ENCODE measurements at regions not wholly inside any gene's neighbourhood (a gene's known extent, or its start where the extent isn't known, plus 50 kb on each side); places are given as distances from the start of the nearest gene placed in this dataset.

DNA sequence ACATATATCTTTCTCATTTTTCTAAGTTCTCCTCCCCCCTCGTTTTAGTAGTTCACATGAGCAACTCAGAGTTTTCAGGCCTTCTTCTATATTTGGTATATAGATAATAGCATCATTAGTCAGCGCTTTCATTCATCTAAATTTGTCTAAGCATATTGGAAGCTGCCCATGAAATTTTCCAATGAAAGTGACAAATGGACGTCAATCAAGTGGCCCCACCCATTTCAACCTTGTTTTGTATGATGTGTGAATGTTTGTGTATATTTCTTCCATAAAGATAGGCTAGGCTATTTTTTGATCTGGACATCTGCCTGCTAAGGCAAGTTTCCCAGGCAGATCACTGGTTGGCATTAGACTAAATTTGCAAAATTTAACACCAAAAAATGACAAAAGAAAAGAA, 104.0 kb upstream of the SSBP2 start:
- Mint-ChIP-seq H3K4me1 (peaks cover 70% of the 10 kb centered on the region), H3K27ac (no peak overlapping the region), H3K36me3 (no peaks in the 10 kb centered on the region), H3K4me3 (no peak overlapping the region), H3K9me3 (no peaks in the 10 kb centered on the region), H3K27me3 (ENCODE audit: low read depth) (no peaks in the 10 kb centered on the region)
- TF ChIP-seq, protein P1, sequence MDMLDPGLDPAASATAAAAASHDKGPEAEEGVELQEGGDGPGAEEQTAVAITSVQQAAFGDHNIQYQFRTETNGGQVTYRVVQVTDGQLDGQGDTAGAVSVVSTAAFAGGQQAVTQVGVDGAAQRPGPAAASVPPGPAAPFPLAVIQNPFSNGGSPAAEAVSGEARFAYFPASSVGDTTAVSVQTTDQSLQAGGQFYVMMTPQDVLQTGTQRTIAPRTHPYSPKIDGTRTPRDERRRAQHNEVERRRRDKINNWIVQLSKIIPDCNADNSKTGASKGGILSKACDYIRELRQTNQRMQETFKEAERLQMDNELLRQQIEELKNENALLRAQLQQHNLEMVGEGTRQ (CRISPR knock-in tag; IDR thresholded peaks at IDR 0.05) = no peak
- TF ChIP-seq TCF7 (CRISPR knock-in tag; IDR thresholded peaks at IDR 0.05; ENCODE audit: low read depth) (no peak), FOXK1 (CRISPR knock-in tag; IDR thresholded peaks at IDR 0.05) (no peak), MXD4 (CRISPR knock-in tag; IDR thresholded peaks at IDR 0.05; ENCODE audit: borderline replicate concordance) (no peak)
- TF ChIP-seq, protein P2, sequence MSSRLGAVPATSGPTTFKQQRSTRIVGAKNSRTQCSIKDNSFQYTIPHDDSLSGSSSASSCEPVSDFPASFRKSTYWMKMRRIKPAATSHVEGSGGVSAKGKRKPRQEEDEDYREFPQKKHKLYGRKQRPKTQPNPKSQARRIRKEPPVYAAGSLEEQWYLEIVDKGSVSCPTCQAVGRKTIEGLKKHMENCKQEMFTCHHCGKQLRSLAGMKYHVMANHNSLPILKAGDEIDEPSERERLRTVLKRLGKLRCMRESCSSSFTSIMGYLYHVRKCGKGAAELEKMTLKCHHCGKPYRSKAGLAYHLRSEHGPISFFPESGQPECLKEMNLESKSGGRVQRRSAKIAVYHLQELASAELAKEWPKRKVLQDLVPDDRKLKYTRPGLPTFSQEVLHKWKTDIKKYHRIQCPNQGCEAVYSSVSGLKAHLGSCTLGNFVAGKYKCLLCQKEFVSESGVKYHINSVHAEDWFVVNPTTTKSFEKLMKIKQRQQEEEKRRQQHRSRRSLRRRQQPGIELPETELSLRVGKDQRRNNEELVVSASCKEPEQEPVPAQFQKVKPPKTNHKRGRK (CRISPR knock-in tag; IDR thresholded peaks at IDR 0.05; ENCODE audit: borderline replicate concordance) = no peak
- TF ChIP-seq, protein P3, sequence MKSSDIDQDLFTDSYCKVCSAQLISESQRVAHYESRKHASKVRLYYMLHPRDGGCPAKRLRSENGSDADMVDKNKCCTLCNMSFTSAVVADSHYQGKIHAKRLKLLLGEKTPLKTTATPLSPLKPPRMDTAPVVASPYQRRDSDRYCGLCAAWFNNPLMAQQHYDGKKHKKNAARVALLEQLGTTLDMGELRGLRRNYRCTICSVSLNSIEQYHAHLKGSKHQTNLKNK (CRISPR knock-in tag; IDR thresholded peaks at IDR 0.05) = no peak
- POLR2A ChIA-PET = no interaction called here
- CTCF ChIA-PET = no interaction called here
- DNase-seq (ENCODE audit: low spot score) = no peak
- ATAC-seq = no peak

DNA sequence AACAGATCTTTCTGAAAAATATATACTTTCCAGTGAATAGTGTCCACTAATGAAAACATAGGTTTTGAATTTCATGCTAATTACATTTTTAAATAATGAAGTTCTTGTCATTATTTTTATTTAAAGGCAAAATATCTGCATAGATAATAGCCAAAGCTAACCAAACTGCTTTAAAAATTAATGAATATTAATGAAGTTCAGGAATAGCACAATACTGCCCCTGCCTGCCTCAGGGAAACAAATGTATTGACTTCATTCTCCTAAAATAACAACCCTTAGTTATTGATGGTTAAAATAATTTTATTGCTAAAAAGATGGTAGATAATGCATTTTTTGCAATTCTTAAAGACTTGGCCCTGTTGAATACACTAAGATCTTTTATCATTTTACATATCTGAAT, 103.6 kb upstream of the SSBP2 start:
- H3K27me3 Mint-ChIP-seq (ENCODE audit: low read depth) = no peaks in the 10 kb centered on the region
- POLR2A ChIA-PET = no interaction called here
- DNase-seq (ENCODE audit: low spot score) (no peak), ATAC-seq (no peak)
- CTCF ChIA-PET = no interaction called here
- H3K27ac Mint-ChIP-seq = no peak overlapping the region
- H3K36me3 Mint-ChIP-seq = no peaks in the 10 kb centered on the region
- H3K9me3 Mint-ChIP-seq = no peaks in the 10 kb centered on the region
- no peak overlapping the region for H3K4me3 Mint-ChIP-seq
- H3K4me1 Mint-ChIP-seq = peaks cover 74% of the 10 kb centered on the region
- TF ChIP-seq, protein P4, sequence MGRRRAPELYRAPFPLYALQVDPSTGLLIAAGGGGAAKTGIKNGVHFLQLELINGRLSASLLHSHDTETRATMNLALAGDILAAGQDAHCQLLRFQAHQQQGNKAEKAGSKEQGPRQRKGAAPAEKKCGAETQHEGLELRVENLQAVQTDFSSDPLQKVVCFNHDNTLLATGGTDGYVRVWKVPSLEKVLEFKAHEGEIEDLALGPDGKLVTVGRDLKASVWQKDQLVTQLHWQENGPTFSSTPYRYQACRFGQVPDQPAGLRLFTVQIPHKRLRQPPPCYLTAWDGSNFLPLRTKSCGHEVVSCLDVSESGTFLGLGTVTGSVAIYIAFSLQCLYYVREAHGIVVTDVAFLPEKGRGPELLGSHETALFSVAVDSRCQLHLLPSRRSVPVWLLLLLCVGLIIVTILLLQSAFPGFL (CRISPR knock-in tag; IDR thresholded peaks at IDR 0.05; ENCODE audit: borderline replicate concordance) = no peak
- TF ChIP-seq, protein P5, sequence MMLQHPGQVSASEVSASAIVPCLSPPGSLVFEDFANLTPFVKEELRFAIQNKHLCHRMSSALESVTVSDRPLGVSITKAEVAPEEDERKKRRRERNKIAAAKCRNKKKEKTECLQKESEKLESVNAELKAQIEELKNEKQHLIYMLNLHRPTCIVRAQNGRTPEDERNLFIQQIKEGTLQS (CRISPR knock-in tag; conservative IDR thresholded peaks at IDR 0.05) = no peak
- TF ChIP-seq GABPB1 (CRISPR knock-in tag; IDR thresholded peaks at IDR 0.05) (no peak), RORB (CRISPR knock-in tag; IDR thresholded peaks at IDR 0.05) (no peak), TCF7 (CRISPR knock-in tag; IDR thresholded peaks at IDR 0.05; ENCODE audit: low read depth) (no peak), FOXJ3 (CRISPR knock-in tag; IDR thresholded peaks at IDR 0.05; ENCODE audit: borderline replicate concordance) (no peak), ZNF396 (CRISPR knock-in tag; IDR thresholded peaks at IDR 0.05; ENCODE audit: borderline replicate concordance) (no peak), CBFB (CRISPR knock-in tag; IDR thresholded peaks at IDR 0.05; ENCODE audit: low read depth) (no peak), ZNF423 (CRISPR knock-in tag; IDR thresholded peaks at IDR 0.05) (no peak)
- TF ChIP-seq, protein P6, sequence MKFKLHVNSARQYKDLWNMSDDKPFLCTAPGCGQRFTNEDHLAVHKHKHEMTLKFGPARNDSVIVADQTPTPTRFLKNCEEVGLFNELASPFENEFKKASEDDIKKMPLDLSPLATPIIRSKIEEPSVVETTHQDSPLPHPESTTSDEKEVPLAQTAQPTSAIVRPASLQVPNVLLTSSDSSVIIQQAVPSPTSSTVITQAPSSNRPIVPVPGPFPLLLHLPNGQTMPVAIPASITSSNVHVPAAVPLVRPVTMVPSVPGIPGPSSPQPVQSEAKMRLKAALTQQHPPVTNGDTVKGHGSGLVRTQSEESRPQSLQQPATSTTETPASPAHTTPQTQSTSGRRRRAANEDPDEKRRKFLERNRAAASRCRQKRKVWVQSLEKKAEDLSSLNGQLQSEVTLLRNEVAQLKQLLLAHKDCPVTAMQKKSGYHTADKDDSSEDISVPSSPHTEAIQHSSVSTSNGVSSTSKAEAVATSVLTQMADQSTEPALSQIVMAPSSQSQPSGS (CRISPR knock-in tag; IDR thresholded peaks at IDR 0.05; ENCODE audit: borderline replicate concordance, low read depth) = no peak
- TF ChIP-seq, protein P7, sequence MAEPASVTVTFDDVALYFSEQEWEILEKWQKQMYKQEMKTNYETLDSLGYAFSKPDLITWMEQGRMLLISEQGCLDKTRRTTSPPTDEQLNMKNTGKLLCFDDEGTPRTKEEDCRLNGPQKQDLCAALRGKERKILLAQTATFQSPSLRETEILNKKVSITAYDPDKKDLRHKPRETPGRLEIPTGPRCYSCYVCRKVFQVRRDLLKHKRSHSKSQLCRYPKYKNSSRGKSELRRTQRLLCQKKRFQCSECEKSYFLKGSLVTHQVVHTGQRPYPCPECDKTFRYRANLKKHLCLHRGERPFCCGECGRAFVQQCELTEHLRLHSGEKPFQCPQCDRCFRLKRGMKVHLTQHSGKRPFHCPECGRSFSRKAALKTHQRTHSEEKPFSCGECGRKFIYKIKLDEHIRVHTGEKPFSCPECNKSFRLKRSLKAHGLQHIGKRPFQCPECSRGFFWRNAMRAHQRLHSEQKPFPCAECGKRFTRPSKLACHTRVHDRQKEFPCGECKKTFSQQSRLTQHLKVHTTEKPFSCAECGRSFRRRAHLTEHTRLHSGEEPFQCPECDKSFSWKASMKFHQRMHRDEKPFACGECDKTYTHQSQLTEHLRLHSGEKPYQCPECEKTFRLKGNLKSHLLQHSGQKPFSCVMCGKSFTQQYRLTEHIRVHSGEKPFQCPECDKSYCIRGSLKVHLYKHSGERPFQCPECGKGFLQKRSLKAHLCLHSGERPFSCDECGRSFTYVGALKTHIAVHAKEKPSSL (CRISPR knock-in tag; conservative IDR thresholded peaks at IDR 0.05) = no peak
- TF ChIP-seq, protein P8, sequence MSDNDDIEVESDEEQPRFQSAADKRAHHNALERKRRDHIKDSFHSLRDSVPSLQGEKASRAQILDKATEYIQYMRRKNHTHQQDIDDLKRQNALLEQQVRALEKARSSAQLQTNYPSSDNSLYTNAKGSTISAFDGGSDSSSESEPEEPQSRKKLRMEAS (CRISPR knock-in tag; IDR thresholded peaks at IDR 0.05) = no peak
- TF ChIP-seq, protein P9, sequence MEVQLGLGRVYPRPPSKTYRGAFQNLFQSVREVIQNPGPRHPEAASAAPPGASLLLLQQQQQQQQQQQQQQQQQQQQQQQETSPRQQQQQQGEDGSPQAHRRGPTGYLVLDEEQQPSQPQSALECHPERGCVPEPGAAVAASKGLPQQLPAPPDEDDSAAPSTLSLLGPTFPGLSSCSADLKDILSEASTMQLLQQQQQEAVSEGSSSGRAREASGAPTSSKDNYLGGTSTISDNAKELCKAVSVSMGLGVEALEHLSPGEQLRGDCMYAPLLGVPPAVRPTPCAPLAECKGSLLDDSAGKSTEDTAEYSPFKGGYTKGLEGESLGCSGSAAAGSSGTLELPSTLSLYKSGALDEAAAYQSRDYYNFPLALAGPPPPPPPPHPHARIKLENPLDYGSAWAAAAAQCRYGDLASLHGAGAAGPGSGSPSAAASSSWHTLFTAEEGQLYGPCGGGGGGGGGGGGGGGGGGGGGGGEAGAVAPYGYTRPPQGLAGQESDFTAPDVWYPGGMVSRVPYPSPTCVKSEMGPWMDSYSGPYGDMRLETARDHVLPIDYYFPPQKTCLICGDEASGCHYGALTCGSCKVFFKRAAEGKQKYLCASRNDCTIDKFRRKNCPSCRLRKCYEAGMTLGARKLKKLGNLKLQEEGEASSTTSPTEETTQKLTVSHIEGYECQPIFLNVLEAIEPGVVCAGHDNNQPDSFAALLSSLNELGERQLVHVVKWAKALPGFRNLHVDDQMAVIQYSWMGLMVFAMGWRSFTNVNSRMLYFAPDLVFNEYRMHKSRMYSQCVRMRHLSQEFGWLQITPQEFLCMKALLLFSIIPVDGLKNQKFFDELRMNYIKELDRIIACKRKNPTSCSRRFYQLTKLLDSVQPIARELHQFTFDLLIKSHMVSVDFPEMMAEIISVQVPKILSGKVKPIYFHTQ (CRISPR knock-in tag; IDR thresholded peaks at IDR 0.05) = no peak

All from WTC11 (cell line).